ENCODE measurements at regions not wholly inside any gene's neighbourhood (a gene's known extent, or its start where the extent isn't known, plus 50 kb on each side); places are given as distances from the start of the nearest gene placed in this dataset.

DNA sequence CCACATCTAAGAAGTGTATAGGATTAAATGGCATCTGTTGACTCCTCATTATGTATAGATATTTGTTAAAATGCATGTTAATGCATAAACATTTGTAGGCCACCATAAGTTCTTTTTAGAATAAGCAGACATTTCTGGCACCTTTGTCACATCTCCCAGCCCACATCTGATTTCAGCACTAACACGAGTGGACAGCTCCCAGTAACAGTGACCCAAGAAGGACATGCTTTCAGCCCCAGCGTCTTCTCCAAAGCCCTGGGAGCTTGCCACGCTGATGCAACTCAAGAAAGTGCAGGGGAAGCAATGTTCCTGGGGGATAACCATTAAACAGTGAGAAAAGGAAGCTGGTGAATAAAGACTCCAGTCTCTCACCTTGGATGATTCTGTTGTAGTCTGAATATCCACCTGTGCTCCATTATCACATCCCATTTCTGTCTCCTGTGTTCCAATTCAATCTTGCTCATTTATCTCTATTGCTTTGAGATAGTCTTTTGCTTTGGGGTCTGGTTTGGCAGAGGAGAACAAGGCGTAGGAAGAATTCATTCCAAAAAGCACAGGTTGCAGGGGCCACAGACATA lies 182.6 kb upstream of the THSD7B start:
- H3K9ac ChIP-seq (ENCODE audit: low read length): no peak overlapping the region
- no peaks in the 10 kb centered on the region for H3K79me2 ChIP-seq (ENCODE audit: insufficient read depth, low read length)
- no peak overlapping the region for H3K27ac ChIP-seq (ENCODE audit: low read depth, low read length, poor library complexity, severe bottlenecking)
- H3K27me3 ChIP-seq (ENCODE audit: insufficient read depth, low read length): no peaks in the 10 kb centered on the region
- H3K9me3 ChIP-seq (ENCODE audit: low read length): no peaks in the 10 kb centered on the region
- no peaks in the 10 kb centered on the region for H3K4me1 ChIP-seq (ENCODE audit: insufficient read depth, low read length, severe bottlenecking)
- H3K4me2 ChIP-seq (ENCODE audit: low read length): no peak overlapping the region
- TF ChIP-seq EZH2 (IDR thresholded peaks at IDR 0.05; ENCODE audit: borderline replicate concordance, low read length) (no peak), CTCF (IDR thresholded peaks at IDR 0.05; ENCODE audit: low read length) (no peak)
- no peak overlapping the region for H2AFZ ChIP-seq (ENCODE audit: low read length)
- H3K9me2 ChIP-seq (ENCODE audit: low read depth, low read length): no peaks in the 10 kb centered on the region
- H3K4me3 ChIP-seq (ENCODE audit: low read depth, low read length, poor library complexity, severe bottlenecking): no peak overlapping the region
- no peaks in the 10 kb centered on the region for H3K36me3 ChIP-seq (ENCODE audit: insufficient read depth, low read length)
- no peaks in the 10 kb centered on the region for H4K20me1 ChIP-seq (ENCODE audit: insufficient read depth, low read length)
- no peaks in the 10 kb centered on the region for H3F3A ChIP-seq (ENCODE audit: insufficient read depth, low read length)

DNA sequence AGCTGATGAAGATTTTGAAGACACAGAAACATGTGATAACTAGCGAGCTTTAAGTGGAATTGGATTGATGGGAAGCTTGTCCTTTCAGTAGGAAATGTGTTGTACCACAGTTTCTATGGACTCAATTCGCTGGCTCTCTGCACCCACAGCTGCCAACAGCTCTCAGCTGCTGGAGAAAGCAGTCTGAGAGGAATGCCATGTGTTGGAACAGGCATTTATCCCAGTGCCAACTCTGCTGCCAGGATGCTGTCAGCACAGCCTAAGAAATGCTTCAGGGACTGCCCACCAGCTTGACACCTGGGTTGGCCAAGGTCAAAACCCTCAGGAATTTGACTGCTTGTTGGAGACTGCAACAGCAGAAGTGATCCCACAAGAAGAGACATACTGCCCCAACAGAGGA lies 193.0 kb upstream of the THSD7B start:
- H4K20me1 ChIP-seq (ENCODE audit: insufficient read depth, low read length): no peaks in the 10 kb centered on the region
- no peaks in the 10 kb centered on the region for H3K27me3 ChIP-seq (ENCODE audit: insufficient read depth, low read length)
- no peak overlapping the region for H3K4me2 ChIP-seq (ENCODE audit: low read length)
- H3K4me1 ChIP-seq (ENCODE audit: insufficient read depth, low read length, severe bottlenecking): no peaks in the 10 kb centered on the region
- no peaks in the 10 kb centered on the region for H3K36me3 ChIP-seq (ENCODE audit: insufficient read depth, low read length)
- no peaks in the 10 kb centered on the region for H3K9me3 ChIP-seq (ENCODE audit: low read length)
- H3F3A ChIP-seq (ENCODE audit: insufficient read depth, low read length): no peaks in the 10 kb centered on the region
- no peaks in the 10 kb centered on the region for H3K79me2 ChIP-seq (ENCODE audit: insufficient read depth, low read length)
- H3K4me3 ChIP-seq (ENCODE audit: low read depth, low read length, poor library complexity, severe bottlenecking): no peak overlapping the region
- H3K9me2 ChIP-seq (ENCODE audit: low read depth, low read length): no peaks in the 10 kb centered on the region
- TF ChIP-seq EZH2 (IDR thresholded peaks at IDR 0.05; ENCODE audit: borderline replicate concordance, low read length) (no peak), CTCF (IDR thresholded peaks at IDR 0.05; ENCODE audit: low read length) (no peak)
- H2AFZ ChIP-seq (ENCODE audit: low read length): no peak overlapping the region
- no peak overlapping the region for H3K9ac ChIP-seq (ENCODE audit: low read length)
- H3K27ac ChIP-seq (ENCODE audit: low read depth, low read length, poor library complexity, severe bottlenecking): no peak overlapping the region

GRCh38 chr2:136557203-136557602 lies 208.1 kb upstream of the THSD7B start:
- Histone ChIP-seq H3K36me3 (ENCODE audit: insufficient read depth, low read length) (no peaks in the 10 kb centered on the region), H3F3A (ENCODE audit: insufficient read depth, low read length) (no peaks in the 10 kb centered on the region), H3K4me3 (ENCODE audit: low read depth, low read length, poor library complexity, severe bottlenecking) (no peak overlapping the region), H3K4me2 (ENCODE audit: low read length) (no peak overlapping the region), H4K20me1 (ENCODE audit: insufficient read depth, low read length) (no peaks in the 10 kb centered on the region), H3K9me3 (ENCODE audit: low read length) (no peaks in the 10 kb centered on the region), H3K27me3 (ENCODE audit: insufficient read depth, low read length) (no peaks in the 10 kb centered on the region), H3K9ac (ENCODE audit: low read length) (no peak overlapping the region), H3K27ac (ENCODE audit: low read depth, low read length, poor library complexity, severe bottlenecking) (no peak overlapping the region), H3K79me2 (ENCODE audit: insufficient read depth, low read length) (no peaks in the 10 kb centered on the region), H3K4me1 (ENCODE audit: insufficient read depth, low read length, severe bottlenecking) (no peaks in the 10 kb centered on the region), H3K9me2 (ENCODE audit: low read depth, low read length) (no peaks in the 10 kb centered on the region), H2AFZ (ENCODE audit: low read length) (no peak overlapping the region)
- TF ChIP-seq EZH2 (IDR thresholded peaks at IDR 0.05; ENCODE audit: borderline replicate concordance, low read length) (no peak), CTCF (IDR thresholded peaks at IDR 0.05; ENCODE audit: low read length) (no peak)
